ENCODE measurements at regions not wholly inside any gene's neighbourhood (a gene's known extent, or its start where the extent isn't known, plus 50 kb on each side); places are given as distances from the start of the nearest gene placed in this dataset.

DNA sequence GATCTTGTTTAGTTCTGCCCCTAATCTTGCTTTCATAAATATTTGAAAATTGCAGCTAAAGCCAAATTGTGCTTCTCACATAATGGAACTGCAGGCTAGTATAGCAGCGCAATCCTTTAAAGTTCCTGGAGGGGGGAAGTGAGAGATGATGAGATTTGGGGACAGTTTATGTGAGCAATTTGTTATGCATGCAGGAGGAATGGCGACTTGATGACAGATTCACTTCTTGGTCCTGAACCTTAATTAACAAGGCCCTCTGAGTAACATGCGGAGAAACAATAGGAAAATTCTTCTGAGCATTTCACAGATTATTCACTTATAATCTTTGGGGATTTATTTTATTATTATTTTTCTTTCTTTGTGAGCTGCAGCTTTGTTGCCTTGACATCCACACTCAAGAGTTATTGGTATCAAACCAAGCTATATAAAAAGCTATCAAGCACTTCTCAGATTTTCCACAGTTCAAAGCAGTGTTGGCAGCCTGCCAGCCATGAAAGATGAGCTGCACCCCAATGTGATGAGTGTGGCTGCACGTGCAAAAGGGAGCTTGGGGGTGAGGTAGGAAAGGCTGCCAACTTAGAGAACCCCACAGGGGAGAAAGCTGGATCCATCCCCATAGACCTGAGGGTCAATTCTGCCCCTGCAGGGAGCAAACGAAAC is 1662.2 kb upstream of the FLRT2 start:
- no peaks in the 10 kb centered on the region for H3K36me3 Mint-ChIP-seq (ENCODE audit: low read depth)
- Histone ChIP-seq H3K27me3 (ENCODE audit: insufficient read depth) (no peaks in the 10 kb centered on the region), H3K79me2 (replicated peaks; ENCODE audit: insufficient read depth) (no peaks in the 10 kb centered on the region), H4K20me1 (replicated peaks; ENCODE audit: insufficient read depth) (no peaks in the 10 kb centered on the region), H3K4me2 (no peak overlapping the region), H3K36me3 (ENCODE audit: insufficient read depth) (no peaks in the 10 kb centered on the region), H3K27ac (ENCODE audit: low read depth) (no peak overlapping the region), H2AFZ (no peak overlapping the region), H3F3A (replicated peaks; ENCODE audit: low read depth) (no peaks in the 10 kb centered on the region), H3K9me2 (ENCODE audit: insufficient read depth) (peaks cover 3% of the 10 kb centered on the region), H3K4me3 (no peak overlapping the region), H3K4me1 (ENCODE audit: insufficient read depth) (no peaks in the 10 kb centered on the region)
- no peaks in the 10 kb centered on the region for H3K9me3 Mint-ChIP-seq
- no peaks in the 10 kb centered on the region for H3K27me3 Mint-ChIP-seq (ENCODE audit: insufficient read depth, low read depth, poor library complexity)
- H3K4me1 Mint-ChIP-seq: peaks cover 10% of the 10 kb centered on the region
- no peak overlapping the region for H3K4me3 Mint-ChIP-seq
- DNase-seq (ENCODE audit: low spot score) (no peak), ATAC-seq (no peak)
- TF ChIP-seq, protein P1, sequence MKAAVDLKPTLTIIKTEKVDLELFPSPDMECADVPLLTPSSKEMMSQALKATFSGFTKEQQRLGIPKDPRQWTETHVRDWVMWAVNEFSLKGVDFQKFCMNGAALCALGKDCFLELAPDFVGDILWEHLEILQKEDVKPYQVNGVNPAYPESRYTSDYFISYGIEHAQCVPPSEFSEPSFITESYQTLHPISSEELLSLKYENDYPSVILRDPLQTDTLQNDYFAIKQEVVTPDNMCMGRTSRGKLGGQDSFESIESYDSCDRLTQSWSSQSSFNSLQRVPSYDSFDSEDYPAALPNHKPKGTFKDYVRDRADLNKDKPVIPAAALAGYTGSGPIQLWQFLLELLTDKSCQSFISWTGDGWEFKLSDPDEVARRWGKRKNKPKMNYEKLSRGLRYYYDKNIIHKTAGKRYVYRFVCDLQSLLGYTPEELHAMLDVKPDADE (IDR thresholded peaks at IDR 0.05): no peak
- TF ChIP-seq EZH2phosphoT487 (IDR thresholded peaks at IDR 0.05; ENCODE audit: unreplicated experiment): no peak
- TF ChIP-seq POLR2AphosphoS5 (IDR thresholded peaks at IDR 0.05; ENCODE audit: low read depth): no peak
- no peak for TF ChIP-seq ZNF331 (CRISPR knock-in tag; IDR thresholded peaks at IDR 0.05; ENCODE audit: low read depth)
- TF ChIP-seq, protein P2, sequence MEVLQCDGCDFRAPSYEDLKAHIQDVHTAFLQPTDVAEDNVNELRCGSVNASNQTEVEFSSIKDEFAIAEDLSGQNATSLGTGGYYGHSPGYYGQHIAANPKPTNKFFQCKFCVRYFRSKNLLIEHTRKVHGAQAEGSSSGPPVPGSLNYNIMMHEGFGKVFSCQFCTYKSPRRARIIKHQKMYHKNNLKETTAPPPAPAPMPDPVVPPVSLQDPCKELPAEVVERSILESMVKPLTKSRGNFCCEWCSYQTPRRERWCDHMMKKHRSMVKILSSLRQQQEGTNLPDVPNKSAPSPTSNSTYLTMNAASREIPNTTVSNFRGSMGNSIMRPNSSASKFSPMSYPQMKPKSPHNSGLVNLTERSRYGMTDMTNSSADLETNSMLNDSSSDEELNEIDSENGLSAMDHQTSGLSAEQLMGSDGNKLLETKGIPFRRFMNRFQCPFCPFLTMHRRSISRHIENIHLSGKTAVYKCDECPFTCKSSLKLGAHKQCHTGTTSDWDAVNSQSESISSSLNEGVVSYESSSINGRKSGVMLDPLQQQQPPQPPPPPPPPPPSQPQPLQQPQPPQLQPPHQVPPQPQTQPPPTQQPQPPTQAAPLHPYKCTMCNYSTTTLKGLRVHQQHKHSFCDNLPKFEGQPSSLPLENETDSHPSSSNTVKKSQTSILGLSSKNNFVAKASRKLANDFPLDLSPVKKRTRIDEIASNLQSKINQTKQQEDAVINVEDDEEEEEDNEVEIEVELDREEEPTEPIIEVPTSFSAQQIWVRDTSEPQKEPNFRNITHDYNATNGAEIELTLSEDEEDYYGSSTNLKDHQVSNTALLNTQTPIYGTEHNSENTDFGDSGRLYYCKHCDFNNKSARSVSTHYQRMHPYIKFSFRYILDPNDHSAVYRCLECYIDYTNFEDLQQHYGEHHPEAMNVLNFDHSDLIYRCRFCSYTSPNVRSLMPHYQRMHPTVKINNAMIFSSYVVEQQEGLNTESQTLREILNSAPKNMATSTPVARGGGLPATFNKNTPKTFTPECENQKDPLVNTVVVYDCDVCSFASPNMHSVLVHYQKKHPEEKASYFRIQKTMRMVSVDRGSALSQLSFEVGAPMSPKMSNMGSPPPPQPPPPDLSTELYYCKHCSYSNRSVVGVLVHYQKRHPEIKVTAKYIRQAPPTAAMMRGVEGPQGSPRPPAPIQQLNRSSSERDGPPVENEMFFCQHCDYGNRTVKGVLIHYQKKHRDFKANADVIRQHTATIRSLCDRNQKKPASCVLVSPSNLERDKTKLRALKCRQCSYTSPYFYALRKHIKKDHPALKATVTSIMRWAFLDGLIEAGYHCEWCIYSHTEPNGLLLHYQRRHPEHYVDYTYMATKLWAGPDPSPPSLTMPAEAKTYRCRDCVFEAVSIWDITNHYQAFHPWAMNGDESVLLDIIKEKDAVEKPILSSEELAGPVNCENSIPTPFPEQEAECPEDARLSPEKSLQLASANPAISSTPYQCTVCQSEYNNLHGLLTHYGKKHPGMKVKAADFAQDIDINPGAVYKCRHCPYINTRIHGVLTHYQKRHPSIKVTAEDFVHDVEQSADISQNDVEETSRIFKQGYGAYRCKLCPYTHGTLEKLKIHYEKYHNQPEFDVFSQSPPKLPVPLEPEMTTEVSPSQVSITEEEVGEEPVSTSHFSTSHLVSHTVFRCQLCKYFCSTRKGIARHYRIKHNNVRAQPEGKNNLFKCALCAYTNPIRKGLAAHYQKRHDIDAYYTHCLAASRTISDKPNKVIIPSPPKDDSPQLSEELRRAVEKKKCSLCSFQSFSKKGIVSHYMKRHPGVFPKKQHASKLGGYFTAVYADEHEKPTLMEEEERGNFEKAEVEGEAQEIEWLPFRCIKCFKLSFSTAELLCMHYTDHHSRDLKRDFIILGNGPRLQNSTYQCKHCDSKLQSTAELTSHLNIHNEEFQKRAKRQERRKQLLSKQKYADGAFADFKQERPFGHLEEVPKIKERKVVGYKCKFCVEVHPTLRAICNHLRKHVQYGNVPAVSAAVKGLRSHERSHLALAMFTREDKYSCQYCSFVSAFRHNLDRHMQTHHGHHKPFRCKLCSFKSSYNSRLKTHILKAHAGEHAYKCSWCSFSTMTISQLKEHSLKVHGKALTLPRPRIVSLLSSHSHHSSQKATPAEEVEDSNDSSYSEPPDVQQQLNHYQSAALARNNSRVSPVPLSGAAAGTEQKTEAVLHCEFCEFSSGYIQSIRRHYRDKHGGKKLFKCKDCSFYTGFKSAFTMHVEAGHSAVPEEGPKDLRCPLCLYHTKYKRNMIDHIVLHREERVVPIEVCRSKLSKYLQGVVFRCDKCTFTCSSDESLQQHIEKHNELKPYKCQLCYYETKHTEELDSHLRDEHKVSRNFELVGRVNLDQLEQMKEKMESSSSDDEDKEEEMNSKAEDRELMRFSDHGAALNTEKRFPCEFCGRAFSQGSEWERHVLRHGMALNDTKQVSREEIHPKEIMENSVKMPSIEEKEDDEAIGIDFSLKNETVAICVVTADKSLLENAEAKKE (CRISPR knock-in tag; IDR thresholded peaks at IDR 0.05): no peak
- no peak for TF ChIP-seq STAT1 (IDR thresholded peaks at IDR 0.05; ENCODE audit: unreplicated experiment)
- TF ChIP-seq, protein P3, sequence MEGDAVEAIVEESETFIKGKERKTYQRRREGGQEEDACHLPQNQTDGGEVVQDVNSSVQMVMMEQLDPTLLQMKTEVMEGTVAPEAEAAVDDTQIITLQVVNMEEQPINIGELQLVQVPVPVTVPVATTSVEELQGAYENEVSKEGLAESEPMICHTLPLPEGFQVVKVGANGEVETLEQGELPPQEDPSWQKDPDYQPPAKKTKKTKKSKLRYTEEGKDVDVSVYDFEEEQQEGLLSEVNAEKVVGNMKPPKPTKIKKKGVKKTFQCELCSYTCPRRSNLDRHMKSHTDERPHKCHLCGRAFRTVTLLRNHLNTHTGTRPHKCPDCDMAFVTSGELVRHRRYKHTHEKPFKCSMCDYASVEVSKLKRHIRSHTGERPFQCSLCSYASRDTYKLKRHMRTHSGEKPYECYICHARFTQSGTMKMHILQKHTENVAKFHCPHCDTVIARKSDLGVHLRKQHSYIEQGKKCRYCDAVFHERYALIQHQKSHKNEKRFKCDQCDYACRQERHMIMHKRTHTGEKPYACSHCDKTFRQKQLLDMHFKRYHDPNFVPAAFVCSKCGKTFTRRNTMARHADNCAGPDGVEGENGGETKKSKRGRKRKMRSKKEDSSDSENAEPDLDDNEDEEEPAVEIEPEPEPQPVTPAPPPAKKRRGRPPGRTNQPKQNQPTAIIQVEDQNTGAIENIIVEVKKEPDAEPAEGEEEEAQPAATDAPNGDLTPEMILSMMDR (conservative IDR thresholded peaks at IDR 0.05; ENCODE audit: low read depth in 2 of 2): no peak
- TF ChIP-seq EZH2 (IDR thresholded peaks at IDR 0.05; ENCODE audit: low read depth, unreplicated experiment): no peak
- TF ChIP-seq ZNF114 (CRISPR knock-in tag; IDR thresholded peaks at IDR 0.05): no peak
- no peak for TF ChIP-seq JUNB (IDR thresholded peaks at IDR 0.05; ENCODE audit: unreplicated experiment)
- TF ChIP-seq CREB1 (CRISPR knock-in tag; IDR thresholded peaks at IDR 0.05; ENCODE audit: low read depth): no peak
- TF ChIP-seq, protein P4, sequence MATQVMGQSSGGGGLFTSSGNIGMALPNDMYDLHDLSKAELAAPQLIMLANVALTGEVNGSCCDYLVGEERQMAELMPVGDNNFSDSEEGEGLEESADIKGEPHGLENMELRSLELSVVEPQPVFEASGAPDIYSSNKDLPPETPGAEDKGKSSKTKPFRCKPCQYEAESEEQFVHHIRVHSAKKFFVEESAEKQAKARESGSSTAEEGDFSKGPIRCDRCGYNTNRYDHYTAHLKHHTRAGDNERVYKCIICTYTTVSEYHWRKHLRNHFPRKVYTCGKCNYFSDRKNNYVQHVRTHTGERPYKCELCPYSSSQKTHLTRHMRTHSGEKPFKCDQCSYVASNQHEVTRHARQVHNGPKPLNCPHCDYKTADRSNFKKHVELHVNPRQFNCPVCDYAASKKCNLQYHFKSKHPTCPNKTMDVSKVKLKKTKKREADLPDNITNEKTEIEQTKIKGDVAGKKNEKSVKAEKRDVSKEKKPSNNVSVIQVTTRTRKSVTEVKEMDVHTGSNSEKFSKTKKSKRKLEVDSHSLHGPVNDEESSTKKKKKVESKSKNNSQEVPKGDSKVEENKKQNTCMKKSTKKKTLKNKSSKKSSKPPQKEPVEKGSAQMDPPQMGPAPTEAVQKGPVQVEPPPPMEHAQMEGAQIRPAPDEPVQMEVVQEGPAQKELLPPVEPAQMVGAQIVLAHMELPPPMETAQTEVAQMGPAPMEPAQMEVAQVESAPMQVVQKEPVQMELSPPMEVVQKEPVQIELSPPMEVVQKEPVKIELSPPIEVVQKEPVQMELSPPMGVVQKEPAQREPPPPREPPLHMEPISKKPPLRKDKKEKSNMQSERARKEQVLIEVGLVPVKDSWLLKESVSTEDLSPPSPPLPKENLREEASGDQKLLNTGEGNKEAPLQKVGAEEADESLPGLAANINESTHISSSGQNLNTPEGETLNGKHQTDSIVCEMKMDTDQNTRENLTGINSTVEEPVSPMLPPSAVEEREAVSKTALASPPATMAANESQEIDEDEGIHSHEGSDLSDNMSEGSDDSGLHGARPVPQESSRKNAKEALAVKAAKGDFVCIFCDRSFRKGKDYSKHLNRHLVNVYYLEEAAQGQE (IDR thresholded peaks at IDR 0.05; ENCODE audit: unreplicated experiment): no peak
- TF ChIP-seq NANOG (IDR thresholded peaks at IDR 0.05; ENCODE audit: borderline replicate concordance): no peak
- H3K27ac Mint-ChIP-seq: no peak overlapping the region

Data from GM23338 (cell line).